Choroid plexus epithelial cell (primary cell): ENCODE measurements at regions not wholly inside any gene's neighbourhood (a gene's known extent, or its start where the extent isn't known, plus 50 kb on each side); places are given as distances from the start of the nearest gene placed in this dataset.

Experiments
- DNase-seq: peaks from one replicate; pipeline ENCODE4 v3.0.0-alpha.2; 2010; ENCODE audit warnings: low read depth
- H3K4me3 ChIP-seq: 2 replicates; pipeline ENCODE4 v1.5.1; 2011; ENCODE audit warnings: low read depth, mild to moderate bottlenecking, control low read depth, low read length, moderate library complexity
- TF ChIP-seq, protein P1 (sequence below): conservative IDR thresholded peaks from 2 replicates; pipeline ENCODE4 v1.5.1; 2011; ENCODE audit warnings: low read depth, mild to moderate bottlenecking, control low read depth, inconsistent platforms, low read length, moderate library complexity

DNA sequence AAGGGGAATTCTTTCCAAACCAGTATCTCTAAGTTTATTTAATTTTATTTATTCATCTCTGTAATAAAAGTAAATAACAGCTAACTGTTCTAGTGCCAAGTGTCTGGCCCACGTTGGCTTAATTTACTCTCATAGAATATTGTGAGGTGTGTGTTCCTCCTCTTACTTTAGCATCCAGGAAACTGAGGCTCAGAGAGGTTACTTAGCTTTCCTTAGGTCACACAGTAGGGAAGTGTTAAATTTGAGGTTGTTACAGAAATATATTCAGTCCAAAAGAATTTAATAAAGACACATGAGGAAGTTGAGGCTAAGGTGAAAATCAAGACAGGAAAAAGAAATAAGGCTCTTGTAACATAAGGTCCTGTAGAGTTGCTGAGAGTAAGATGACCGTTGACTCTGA lies 84.4 kb upstream of the MRPS22 start:
- no peak for DNase-seq
- TF ChIP-seq, protein P1, sequence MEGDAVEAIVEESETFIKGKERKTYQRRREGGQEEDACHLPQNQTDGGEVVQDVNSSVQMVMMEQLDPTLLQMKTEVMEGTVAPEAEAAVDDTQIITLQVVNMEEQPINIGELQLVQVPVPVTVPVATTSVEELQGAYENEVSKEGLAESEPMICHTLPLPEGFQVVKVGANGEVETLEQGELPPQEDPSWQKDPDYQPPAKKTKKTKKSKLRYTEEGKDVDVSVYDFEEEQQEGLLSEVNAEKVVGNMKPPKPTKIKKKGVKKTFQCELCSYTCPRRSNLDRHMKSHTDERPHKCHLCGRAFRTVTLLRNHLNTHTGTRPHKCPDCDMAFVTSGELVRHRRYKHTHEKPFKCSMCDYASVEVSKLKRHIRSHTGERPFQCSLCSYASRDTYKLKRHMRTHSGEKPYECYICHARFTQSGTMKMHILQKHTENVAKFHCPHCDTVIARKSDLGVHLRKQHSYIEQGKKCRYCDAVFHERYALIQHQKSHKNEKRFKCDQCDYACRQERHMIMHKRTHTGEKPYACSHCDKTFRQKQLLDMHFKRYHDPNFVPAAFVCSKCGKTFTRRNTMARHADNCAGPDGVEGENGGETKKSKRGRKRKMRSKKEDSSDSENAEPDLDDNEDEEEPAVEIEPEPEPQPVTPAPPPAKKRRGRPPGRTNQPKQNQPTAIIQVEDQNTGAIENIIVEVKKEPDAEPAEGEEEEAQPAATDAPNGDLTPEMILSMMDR: no peak
- H3K4me3 ChIP-seq: no peak overlapping the region

DNA sequence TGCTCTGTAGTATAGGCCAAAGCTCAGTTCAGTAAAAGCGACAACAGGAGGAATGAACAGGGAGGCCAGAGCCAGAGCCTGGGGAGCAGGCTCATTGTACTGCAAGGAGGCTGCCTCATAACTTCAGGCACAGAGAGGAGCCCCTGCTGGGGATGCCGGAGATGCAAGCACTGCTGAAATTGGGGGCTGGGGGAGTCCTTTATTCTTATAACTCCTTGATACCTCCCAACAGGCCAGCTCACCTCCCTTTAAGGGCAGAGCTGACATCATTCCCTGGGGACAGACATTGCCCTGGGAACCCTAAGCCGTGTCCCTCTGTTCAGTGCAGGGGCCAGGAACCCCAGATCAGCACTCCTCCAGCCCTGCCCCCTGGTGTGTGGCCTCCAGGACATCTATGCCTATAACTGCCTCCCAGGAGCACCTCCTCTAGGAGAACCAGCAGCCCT lies 83.8 kb upstream of the MRPS22 start:
- TF ChIP-seq, protein P1: no peak
- DNase-seq: no peak
- no peak overlapping the region for H3K4me3 ChIP-seq

DNA sequence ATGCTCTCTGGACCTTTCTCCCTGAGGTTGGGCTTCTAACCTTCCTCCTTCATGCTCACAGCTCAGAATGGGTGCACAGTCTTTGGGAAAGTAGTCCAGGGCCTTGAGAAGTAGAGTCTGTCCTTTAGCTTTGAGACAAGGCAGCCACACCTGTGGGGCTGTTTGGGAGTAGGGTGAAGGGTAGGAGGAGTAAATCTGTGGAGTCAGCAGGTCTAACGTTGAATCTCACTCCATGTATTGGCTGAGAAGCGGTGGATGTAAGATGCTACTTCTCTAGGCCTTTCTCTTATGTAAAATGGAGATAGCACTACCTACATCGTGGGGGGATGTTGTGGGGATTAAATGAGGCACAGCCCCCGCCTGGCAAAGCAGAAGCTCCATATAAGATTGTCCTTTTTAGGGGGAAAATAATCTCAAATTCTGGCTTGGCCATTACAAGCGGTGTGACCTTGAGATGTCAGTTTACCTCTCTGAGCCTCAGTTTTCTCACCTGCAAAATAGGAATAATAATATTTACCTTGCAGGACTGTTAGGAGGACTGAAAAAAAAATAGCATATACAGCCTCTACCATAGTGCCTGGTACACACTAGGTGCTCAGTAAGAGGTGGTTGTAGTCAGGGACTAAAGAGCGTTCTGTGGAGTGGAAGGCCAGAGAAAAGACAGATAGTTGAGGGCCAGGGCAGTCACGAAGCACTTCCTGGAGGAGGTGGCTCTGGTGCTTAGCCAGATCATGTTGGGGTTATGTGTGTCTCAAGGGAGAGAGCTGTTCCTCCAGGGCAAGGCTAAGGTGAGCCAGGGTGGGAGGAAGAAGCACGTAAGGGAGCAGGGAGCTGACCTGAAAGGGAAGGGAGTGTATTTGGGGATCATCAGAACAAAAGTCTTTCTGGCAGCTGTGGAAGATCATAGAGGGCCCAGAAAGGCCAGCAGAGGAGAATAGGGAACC lies 82.8 kb upstream of the MRPS22 start:
- no peak for DNase-seq
- TF ChIP-seq, protein P1: no peak
- no peak overlapping the region for H3K4me3 ChIP-seq

DNA sequence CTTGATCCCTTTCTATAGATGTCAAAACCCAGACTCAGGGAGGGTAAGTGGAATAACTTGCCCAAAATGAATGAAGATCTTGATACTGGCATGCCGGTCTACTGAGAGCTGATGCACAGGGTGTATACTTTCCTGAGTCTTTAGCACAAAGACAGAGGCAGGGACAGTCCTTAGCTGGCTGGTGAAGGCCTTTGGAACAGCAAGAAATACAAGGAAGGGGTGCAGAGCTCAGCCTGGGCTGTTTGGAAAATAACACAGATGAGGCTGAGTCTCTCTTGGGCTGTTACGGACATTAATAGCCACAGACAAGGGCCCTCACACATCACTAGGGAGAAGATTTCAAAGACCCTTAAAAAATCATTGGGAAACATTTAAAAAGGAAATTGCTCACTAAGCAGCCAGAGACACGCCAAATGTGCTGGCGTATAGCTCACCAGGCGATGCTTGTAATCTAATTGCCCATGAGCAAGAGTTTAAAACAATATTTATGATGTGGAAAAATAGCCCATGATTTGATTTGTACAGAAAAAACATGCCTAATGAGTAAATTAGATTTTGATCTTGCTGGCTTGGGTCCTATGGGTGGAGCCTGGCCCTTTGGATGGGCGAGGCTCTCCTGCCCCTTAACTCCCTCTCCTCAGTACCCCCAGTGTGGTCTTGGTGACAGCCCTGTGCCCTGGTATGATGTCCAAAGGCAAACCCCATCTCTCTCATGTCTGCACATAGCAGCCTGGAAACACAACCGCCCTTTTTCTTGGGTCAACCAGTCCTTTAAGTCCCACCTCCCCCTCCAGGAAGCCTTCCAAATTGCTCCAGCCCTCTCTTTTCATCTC lies 81.8 kb upstream of the MRPS22 start:
- DNase-seq: no peak
- no peak overlapping the region for H3K4me3 ChIP-seq
- TF ChIP-seq, protein P1: no peak

DNA sequence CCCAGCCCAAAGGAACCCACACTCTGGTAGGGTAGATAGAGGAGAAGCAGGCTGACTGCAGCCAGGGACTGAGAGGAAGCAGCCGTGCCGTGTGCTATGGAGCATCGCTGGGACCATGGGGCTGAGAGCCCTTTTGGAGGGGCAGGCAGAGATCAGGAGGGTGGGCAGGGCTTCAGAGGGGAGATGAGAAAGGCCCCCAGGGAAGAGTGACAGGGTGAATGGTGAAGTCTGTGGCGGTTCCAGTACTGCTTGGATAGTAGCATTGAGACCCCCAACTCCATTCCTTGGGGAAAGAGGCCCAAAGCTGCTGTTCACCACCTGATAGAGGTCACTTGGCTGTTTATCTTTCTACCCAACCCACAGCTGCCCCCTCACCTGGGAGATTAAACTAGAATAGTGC lies 80.0 kb upstream of the MRPS22 start:
- TF ChIP-seq, protein P1: no peak
- no peak overlapping the region for H3K4me3 ChIP-seq
- DNase-seq: no peak

DNA sequence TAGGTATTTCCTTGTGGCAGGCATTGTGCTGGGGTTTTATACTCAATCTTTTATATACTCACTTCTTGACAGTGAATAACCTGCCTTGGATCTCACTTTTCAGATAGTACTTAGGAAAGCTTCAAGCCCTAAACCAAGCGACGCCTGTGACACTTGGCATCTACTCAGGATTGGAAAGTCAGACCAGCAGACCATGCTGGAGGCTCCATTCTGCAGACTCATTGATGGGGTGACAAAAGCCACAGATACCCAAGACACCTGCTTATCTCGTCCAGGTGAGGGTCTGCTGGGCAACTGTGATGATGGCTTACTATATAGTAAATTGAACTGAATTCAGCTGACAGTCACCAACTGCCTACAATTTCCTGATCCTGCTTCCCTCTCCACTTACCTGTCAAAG lies 79.4 kb upstream of the MRPS22 start:
- H3K4me3 ChIP-seq: no peak overlapping the region
- no peak for DNase-seq
- TF ChIP-seq, protein P1: no peak
